ENCODE measurements at regions not wholly inside any gene's neighbourhood (a gene's known extent, or its start where the extent isn't known, plus 50 kb on each side); places are given as distances from the start of the nearest gene placed in this dataset.

GRCh38 chr17:53640808-53641207 lies 181.9 kb upstream of the KIF2B start:
- H3K27ac ChIP-seq (ENCODE audit: low read depth in 1 of 2, low read length in 2 of 2) = no peak overlapping the region
- no peaks in the 10 kb centered on the region for H3K4me1 Mint-ChIP-seq
- H3K4me1 ChIP-seq (ENCODE audit: control insufficient read depth in 1 of 2, insufficient read depth in 2 of 2, low read length in 2 of 2) = no peaks in the 10 kb centered on the region
- no peaks in the 10 kb centered on the region for H3K36me3 Mint-ChIP-seq
- peaks cover 0 to 2% (median 0%) of the 10 kb centered on the region in 3 donors for H3K27me3 Mint-ChIP-seq (ENCODE audit: low read depth in 3 of 3)
- intact Hi-C loops (cut with micrococcal nuclease) = no loop called here
- no peak overlapping the region for H3K9ac ChIP-seq (ENCODE audit: insufficient read depth, low read length, poor library complexity, severe bottlenecking)
- no peak for TF ChIP-seq CTCF (IDR thresholded peaks at IDR 0.05)
- peaks cover 0 to 2% (median 0%) of the 10 kb centered on the region in 7 donors for H3K9me3 Mint-ChIP-seq
- H3K27ac Mint-ChIP-seq = no peak overlapping the region
- H3K9me3 ChIP-seq (replicated peaks in 1 of 2; ENCODE audit: control insufficient read depth in 1 of 2, insufficient read depth in 1 of 2, low read length in 2 of 2) = no peaks in the 10 kb centered on the region
- no peak overlapping the region for H2AFZ ChIP-seq (ENCODE audit: insufficient read depth, low read depth, low read length, poor library complexity, severe bottlenecking)
- H3K4me2 ChIP-seq (replicated peaks; ENCODE audit: extremely low read depth, low read length, poor library complexity, severe bottlenecking) = no peak overlapping the region
- no peaks in the 10 kb centered on the region for H3K79me2 ChIP-seq (ENCODE audit: insufficient read depth, low read length)
- no peak overlapping the region for H3K4me3 ChIP-seq (replicated peaks in 1 of 3; ENCODE audit: low read depth in 2 of 3, low read length in 3 of 3)
- no peak for DNase-seq
- H3K27me3 ChIP-seq (ENCODE audit: control insufficient read depth in 2 of 2, insufficient read depth in 2 of 2, low read length in 2 of 2) = no peaks in the 10 kb centered on the region
- H4K20me1 ChIP-seq (ENCODE audit: insufficient read depth, low read length) = no peaks in the 10 kb centered on the region
- H3K36me3 ChIP-seq (replicated peaks in 1 of 2; ENCODE audit: control insufficient read depth in 1 of 2, insufficient read depth in 2 of 2, low read length in 2 of 2) = no peaks in the 10 kb centered on the region
- H3K4me3 Mint-ChIP-seq = no peak overlapping the region
- WGBS (ENCODE audit: insufficient coverage) = no CpG with 5 or more reads among the region's 1 CpG

GRCh38 chr17:53635444-53635843 lies 187.3 kb upstream of the KIF2B start:
- no peak overlapping the region for H3K9ac ChIP-seq (ENCODE audit: insufficient read depth, low read length, poor library complexity, severe bottlenecking)
- no peaks in the 10 kb centered on the region for H4K20me1 ChIP-seq (ENCODE audit: insufficient read depth, low read length)
- H3K9me3 ChIP-seq (replicated peaks in 1 of 2; ENCODE audit: control insufficient read depth in 1 of 2, insufficient read depth in 1 of 2, low read length in 2 of 2) = no peaks in the 10 kb centered on the region
- no peaks in the 10 kb centered on the region for H3K79me2 ChIP-seq (ENCODE audit: insufficient read depth, low read length)
- DNase-seq = no peak
- H2AFZ ChIP-seq (ENCODE audit: insufficient read depth, low read depth, low read length, poor library complexity, severe bottlenecking) = no peak overlapping the region
- no peak overlapping the region for H3K4me2 ChIP-seq (replicated peaks; ENCODE audit: extremely low read depth, low read length, poor library complexity, severe bottlenecking)
- H3K4me1 ChIP-seq (ENCODE audit: control insufficient read depth in 1 of 2, insufficient read depth in 2 of 2, low read length in 2 of 2) = no peaks in the 10 kb centered on the region
- Mint-ChIP-seq H3K36me3 (no peaks in the 10 kb centered on the region), H3K9me3 (peaks cover 0 to 6% (median 0%) of the 10 kb centered on the region in 7 donors), H3K4me1 (no peaks in the 10 kb centered on the region), H3K27me3 (ENCODE audit: low read depth in 3 of 3) (no peaks in the 10 kb centered on the region), H3K27ac (no peak overlapping the region), H3K4me3 (no peak overlapping the region)
- intact Hi-C loops (cut with micrococcal nuclease) = loop anchor here in 1 of 2 donors (10.0 kb wide), 1 partner anchor 51 kb away; no protein-coding TSS in a partner anchor
- no peaks in the 10 kb centered on the region for H3K36me3 ChIP-seq (replicated peaks in 1 of 2; ENCODE audit: control insufficient read depth in 1 of 2, insufficient read depth in 2 of 2, low read length in 2 of 2)
- H3K27me3 ChIP-seq (ENCODE audit: control insufficient read depth in 2 of 2, insufficient read depth in 2 of 2, low read length in 2 of 2) = no peaks in the 10 kb centered on the region
- H3K27ac ChIP-seq (ENCODE audit: low read depth in 1 of 2, low read length in 2 of 2) = no peak overlapping the region
- no peak overlapping the region for H3K4me3 ChIP-seq (replicated peaks in 1 of 3; ENCODE audit: low read depth in 2 of 3, low read length in 3 of 3)
- no peak for TF ChIP-seq CTCF (IDR thresholded peaks at IDR 0.05)
- no CpG with 5 or more reads among the region's 1 CpG for WGBS (ENCODE audit: insufficient coverage)
